Chondrocyte (in vitro differentiated cells): ENCODE measurements at regions not wholly inside any gene's neighbourhood (a gene's known extent, or its start where the extent isn't known, plus 50 kb on each side); places are given as distances from the start of the nearest gene placed in this dataset.

ENCODE experiments used
- DNase-seq: peaks from one replicate; pipeline ENCODE4 v3.0.0; 2021; ENCODE audit warnings: mixed read lengths, low spot score
- H3K27ac Mint-ChIP-seq: one replicate; pipeline ENCODE4 v1.8.0; 2021; ENCODE audit warnings: mild to moderate bottlenecking, moderate library complexity, mixed read lengths; ENCODE audit not compliant: unreplicated experiment
- H3K27me3 Mint-ChIP-seq: 2 replicates; pipeline ENCODE4 v1.8.0; 2021; ENCODE audit warnings: low read depth, mixed read lengths
- H3K36me3 Mint-ChIP-seq: 2 replicates; pipeline ENCODE4 v1.8.0; 2021; ENCODE audit warnings: low read depth, mixed read lengths
- H3K4me1 Mint-ChIP-seq: 2 replicates; pipeline ENCODE4 v1.8.0; 2021; ENCODE audit warnings: low read depth, mild to moderate bottlenecking, mixed read lengths
- H3K4me3 Mint-ChIP-seq: one replicate; pipeline ENCODE4 v1.8.0; 2021; ENCODE audit warnings: mild to moderate bottlenecking, moderate library complexity, mixed read lengths; ENCODE audit not compliant: unreplicated experiment
- H3K9me3 Mint-ChIP-seq: 2 replicates; pipeline ENCODE4 v1.8.0; 2021; ENCODE audit warnings: low read depth, mixed read lengths
- CTCF ChIP-seq: fragments of 200-600 bp; sonication (generic); IDR thresholded peaks from 2 replicates; pipeline ENCODE4 v1.5.0; 2021; ENCODE audit warnings: antibody characterized with exemption, mild to moderate bottlenecking, moderate library complexity

GRCh38 chr7:69108097-69108496, 490.2 kb upstream of the AUTS2 start:
- no peak for DNase-seq

GRCh38 chr7:69109246-69109645, 489.0 kb upstream of the AUTS2 start:
- no peak overlapping the region for H3K27ac Mint-ChIP-seq
- peaks cover 1% of the 10 kb centered on the region for H3K36me3 Mint-ChIP-seq
- DNase-seq: no peak
- no peak overlapping the region for H3K4me3 Mint-ChIP-seq
- H3K4me1 Mint-ChIP-seq: no peaks in the 10 kb centered on the region
- no peak for TF ChIP-seq CTCF
- no peaks in the 10 kb centered on the region for H3K27me3 Mint-ChIP-seq
- H3K9me3 Mint-ChIP-seq: peaks cover 5% of the 10 kb centered on the region

More at GRCh38 chr7:69108097-69108496, 490.2 kb upstream of the AUTS2 start:
- Mint-ChIP-seq H3K27ac (no peak overlapping the region), H3K4me1 (no peaks in the 10 kb centered on the region), H3K36me3 (peaks cover 1% of the 10 kb centered on the region), H3K27me3 (no peaks in the 10 kb centered on the region), H3K4me3 (no peak overlapping the region), H3K9me3 (no peaks in the 10 kb centered on the region)
- no peak for TF ChIP-seq CTCF

- DNase-seq: no peak
- no peaks in the 10 kb centered on the region for H3K4me1 Mint-ChIP-seq
- TF ChIP-seq CTCF: no peak
- H3K27ac Mint-ChIP-seq: no peak overlapping the region
- peaks cover 1% of the 10 kb centered on the region for H3K36me3 Mint-ChIP-seq
- H3K27me3 Mint-ChIP-seq: no peaks in the 10 kb centered on the region
- H3K9me3 Mint-ChIP-seq: peaks cover 10% of the 10 kb centered on the region
- H3K4me3 Mint-ChIP-seq: no peak overlapping the region
Measured at GRCh38 chr7:69109879-69110278, 488.4 kb upstream of the AUTS2 start.

- no peaks in the 10 kb centered on the region for H3K4me1 Mint-ChIP-seq
- peaks cover 10% of the 10 kb centered on the region for H3K9me3 Mint-ChIP-seq
- peaks cover 1% of the 10 kb centered on the region for H3K36me3 Mint-ChIP-seq
- TF ChIP-seq CTCF: no peak
- H3K27me3 Mint-ChIP-seq: no peaks in the 10 kb centered on the region
- H3K4me3 Mint-ChIP-seq: no peak overlapping the region
- H3K27ac Mint-ChIP-seq: no peak overlapping the region
- DNase-seq: no peak
Measured at GRCh38 chr7:69110450-69111050, 487.7 kb upstream of the AUTS2 start.

- DNase-seq: no peak
- Mint-ChIP-seq H3K9me3 (peaks cover 10% of the 10 kb centered on the region), H3K27me3 (no peaks in the 10 kb centered on the region), H3K4me1 (no peaks in the 10 kb centered on the region), H3K27ac (no peak overlapping the region), H3K36me3 (peaks cover 1% of the 10 kb centered on the region), H3K4me3 (no peak overlapping the region)
- TF ChIP-seq CTCF: no peak
Measured at GRCh38 chr7:69114374-69114773, 483.9 kb upstream of the AUTS2 start.
